BE2C (cell line): ENCODE measurements at regions not wholly inside any gene's neighbourhood (a gene's known extent, or its start where the extent isn't known, plus 50 kb on each side); places are given as distances from the start of the nearest gene placed in this dataset.

ENCODE experiments used
- DNase-seq: peaks from one replicate; pipeline ENCODE4 v3.0.0-alpha.2; 2020
- H3K27me3 ChIP-seq: fragments of 250-450 bp; sonication (Bioruptor Pico); 2 replicates; pipeline ENCODE4 v1.5.1; 2020; ENCODE audit warnings: mild to moderate bottlenecking
- H3K36me3 ChIP-seq: fragments of 250-450 bp; sonication (Bioruptor Pico); 2 replicates; pipeline ENCODE4 v1.5.1; 2020; ENCODE audit warnings: mild to moderate bottlenecking
- H3K4me1 ChIP-seq: fragments of 250-450 bp; sonication (Bioruptor Pico); 2 replicates; pipeline ENCODE4 v1.5.1; 2020
- H3K4me3 ChIP-seq: 2 replicates; pipeline ENCODE4 v1.5.1; 2011; ENCODE audit warnings: low read depth, low read length
- H3K9me3 ChIP-seq: fragments of 250-450 bp; sonication (Bioruptor Pico); 2 replicates; pipeline ENCODE4 v1.5.1; 2020
- TF ChIP-seq, protein P1 (sequence below): IDR thresholded peaks from 2 replicates; pipeline ENCODE4 v1.5.1; 2012; ENCODE audit warnings: mild to moderate bottlenecking, low read depth, low read length

DNA sequence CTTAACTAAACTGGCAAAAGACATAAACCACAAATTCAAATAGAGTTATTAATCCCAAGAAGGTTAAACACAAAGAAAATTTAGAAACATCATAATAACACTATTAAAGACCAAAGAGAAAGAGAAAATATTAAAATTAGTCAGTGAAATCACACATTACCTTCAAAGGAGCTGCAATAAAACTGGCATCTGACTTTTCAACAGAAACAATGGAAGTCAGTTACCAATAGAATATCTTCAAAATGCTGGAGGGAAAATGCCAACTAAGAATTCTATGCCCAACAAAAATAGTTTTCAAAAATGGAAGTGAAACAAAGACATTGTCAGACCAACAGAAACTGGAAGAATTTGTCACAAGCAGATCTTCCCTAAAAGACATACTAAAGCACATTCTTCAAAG, 68.7 kb upstream of the RNF7 start:
- H3K9me3 ChIP-seq: no peaks in the 10 kb centered on the region; the same call in 1 of the 2 replicates
- H3K36me3 ChIP-seq: no peaks in the 10 kb centered on the region
- H3K4me1 ChIP-seq: no peaks in the 10 kb centered on the region
- no peak for DNase-seq
- TF ChIP-seq, protein P1, sequence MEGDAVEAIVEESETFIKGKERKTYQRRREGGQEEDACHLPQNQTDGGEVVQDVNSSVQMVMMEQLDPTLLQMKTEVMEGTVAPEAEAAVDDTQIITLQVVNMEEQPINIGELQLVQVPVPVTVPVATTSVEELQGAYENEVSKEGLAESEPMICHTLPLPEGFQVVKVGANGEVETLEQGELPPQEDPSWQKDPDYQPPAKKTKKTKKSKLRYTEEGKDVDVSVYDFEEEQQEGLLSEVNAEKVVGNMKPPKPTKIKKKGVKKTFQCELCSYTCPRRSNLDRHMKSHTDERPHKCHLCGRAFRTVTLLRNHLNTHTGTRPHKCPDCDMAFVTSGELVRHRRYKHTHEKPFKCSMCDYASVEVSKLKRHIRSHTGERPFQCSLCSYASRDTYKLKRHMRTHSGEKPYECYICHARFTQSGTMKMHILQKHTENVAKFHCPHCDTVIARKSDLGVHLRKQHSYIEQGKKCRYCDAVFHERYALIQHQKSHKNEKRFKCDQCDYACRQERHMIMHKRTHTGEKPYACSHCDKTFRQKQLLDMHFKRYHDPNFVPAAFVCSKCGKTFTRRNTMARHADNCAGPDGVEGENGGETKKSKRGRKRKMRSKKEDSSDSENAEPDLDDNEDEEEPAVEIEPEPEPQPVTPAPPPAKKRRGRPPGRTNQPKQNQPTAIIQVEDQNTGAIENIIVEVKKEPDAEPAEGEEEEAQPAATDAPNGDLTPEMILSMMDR: no peak
- no peak overlapping the region for H3K4me3 ChIP-seq
- no peaks in the 10 kb centered on the region for H3K27me3 ChIP-seq

DNA sequence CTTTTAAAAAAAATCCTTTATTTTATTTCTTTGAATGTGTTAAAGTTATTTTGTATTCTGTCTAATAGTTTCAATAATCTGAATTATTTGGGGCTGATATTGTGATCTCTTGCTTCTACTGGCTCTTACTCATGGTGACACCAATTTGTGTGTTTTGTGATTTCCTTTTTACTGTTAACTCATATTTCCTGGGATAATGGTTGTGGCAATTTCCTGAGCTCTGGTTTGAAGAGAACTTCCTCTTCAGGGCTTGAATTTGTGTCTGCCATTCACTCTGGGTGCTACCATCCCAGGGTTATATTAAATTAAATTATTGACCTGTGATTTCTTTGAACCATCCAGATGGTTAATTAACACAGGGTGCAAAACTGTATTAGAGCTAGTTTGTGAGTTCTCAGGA, 60.4 kb upstream of the RNF7 start:
- H3K4me1 ChIP-seq: no peaks in the 10 kb centered on the region; the same call in 1 of the 2 replicates
- H3K9me3 ChIP-seq: no peaks in the 10 kb centered on the region
- TF ChIP-seq, protein P1: no peak
- DNase-seq: no peak
- H3K36me3 ChIP-seq: no peaks in the 10 kb centered on the region
- H3K27me3 ChIP-seq: no peaks in the 10 kb centered on the region
- H3K4me3 ChIP-seq: no peak overlapping the region

DNA sequence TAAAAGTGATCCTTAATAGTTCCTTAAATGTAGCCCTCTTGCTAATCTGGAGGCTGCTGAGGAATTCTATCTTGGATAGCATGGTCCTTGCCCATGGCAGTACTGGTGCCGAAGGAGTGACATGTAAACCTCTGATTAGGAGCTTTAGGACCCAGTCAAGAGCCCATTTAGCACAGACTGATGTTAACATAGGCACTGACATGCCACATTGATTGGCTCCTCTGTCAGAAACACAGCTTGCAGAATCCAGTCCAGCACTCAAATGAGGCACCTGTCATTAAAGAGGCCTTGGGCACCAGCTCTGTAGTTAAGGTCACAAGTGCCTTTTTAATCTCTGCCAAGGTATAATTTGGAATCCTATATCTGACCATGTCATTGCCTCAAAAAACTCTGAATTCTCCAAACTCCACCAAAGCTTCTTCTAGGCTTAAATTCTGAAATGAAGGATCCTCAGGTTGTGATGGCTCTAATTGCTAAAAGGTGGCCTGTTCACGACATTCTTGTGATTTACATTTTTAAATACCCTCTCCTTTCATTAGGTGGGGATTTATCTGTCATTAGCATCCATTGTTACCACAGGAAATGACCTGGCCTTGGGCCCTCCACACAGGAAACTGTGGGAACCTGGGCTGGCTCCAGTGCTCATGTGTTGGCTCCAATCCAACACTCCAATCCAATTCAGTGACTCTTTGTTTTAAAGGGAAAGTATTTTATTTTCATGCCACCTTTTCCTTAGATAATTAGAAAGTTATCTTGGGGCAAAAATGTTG, 57.3 kb upstream of the RNF7 start:
- no peak overlapping the region for H3K4me3 ChIP-seq
- H3K9me3 ChIP-seq: no peaks in the 10 kb centered on the region
- DNase-seq: peak; percentile 35
- H3K4me1 ChIP-seq: no peaks in the 10 kb centered on the region; the same call in 1 of the 2 replicates
- TF ChIP-seq, protein P1: no peak
- H3K36me3 ChIP-seq: no peaks in the 10 kb centered on the region
- H3K27me3 ChIP-seq: no peaks in the 10 kb centered on the region

DNA sequence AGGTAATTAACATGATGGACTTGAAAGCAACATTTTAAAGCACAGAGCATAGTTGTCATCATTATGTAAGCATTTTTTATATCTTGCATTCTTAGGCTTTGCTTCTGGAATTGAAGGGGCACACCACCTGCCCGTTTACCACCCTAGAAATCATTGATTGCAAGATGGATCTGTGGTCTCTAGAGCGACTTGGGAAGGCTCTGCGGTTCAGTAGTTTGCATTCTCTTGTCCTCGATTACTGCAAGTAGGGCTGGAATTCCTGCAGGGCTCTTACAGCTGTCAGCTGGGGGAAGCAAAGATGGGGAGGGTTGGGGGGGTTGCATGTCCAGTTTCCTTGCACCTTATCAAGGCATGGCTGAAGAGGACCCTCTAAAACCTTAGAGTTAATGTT, 56.7 kb upstream of the RNF7 start:
- no peaks in the 10 kb centered on the region for H3K9me3 ChIP-seq
- TF ChIP-seq, protein P1: no peak
- H3K36me3 ChIP-seq: no peaks in the 10 kb centered on the region
- no peaks in the 10 kb centered on the region; the same call in 1 of the 2 replicates for H3K4me1 ChIP-seq
- no peaks in the 10 kb centered on the region for H3K27me3 ChIP-seq
- no peak for DNase-seq
- no peak overlapping the region for H3K4me3 ChIP-seq

DNA sequence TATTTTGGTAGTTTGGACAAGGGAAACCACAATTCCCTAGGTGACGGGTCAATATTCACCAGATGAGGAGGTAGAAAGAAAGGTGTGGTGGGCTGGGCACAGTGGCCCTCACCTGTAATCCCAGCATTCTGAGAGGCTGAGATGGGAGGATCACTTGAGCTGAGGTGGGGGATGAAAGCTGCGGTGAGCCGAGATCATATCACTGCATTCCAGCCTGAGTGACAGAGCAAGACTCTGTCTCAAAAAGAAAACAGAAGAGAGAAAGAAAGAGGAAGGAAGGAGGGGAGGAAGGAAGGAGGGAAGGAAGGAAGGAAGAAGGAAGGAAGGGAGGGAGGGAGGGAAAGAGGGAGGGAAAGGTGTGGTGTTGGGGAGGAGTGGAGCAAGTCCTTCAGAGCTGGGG, 56.1 kb upstream of the RNF7 start:
- no peak for DNase-seq
- H3K9me3 ChIP-seq: no peaks in the 10 kb centered on the region
- TF ChIP-seq, protein P1: no peak
- H3K4me1 ChIP-seq: no peaks in the 10 kb centered on the region; the same call in 1 of the 2 replicates
- no peaks in the 10 kb centered on the region for H3K36me3 ChIP-seq
- H3K27me3 ChIP-seq: no peaks in the 10 kb centered on the region
- no peak overlapping the region for H3K4me3 ChIP-seq

DNA sequence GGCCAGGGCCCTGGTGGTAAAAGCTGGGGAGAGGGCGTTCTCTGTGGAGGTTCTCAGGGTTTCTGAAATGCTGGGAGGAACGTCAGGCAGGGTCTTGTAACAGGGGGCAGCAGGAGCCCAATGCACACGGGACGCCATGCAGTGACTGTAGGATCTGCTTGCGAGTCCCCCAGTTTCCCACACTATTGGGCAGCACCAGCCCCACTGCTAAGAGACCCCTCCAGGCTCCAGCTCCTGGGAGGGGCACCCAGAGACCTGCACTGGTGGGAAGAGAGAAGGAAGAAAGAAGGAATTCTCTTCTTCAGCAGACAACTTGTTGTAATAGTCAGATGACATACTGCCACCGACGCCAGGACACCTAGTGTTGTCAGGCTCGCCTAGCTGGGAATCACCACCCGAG, 55.2 kb upstream of the RNF7 start:
- H3K4me3 ChIP-seq: no peak overlapping the region
- no peak for DNase-seq
- no peaks in the 10 kb centered on the region for H3K36me3 ChIP-seq
- no peaks in the 10 kb centered on the region for H3K9me3 ChIP-seq
- TF ChIP-seq, protein P1: no peak
- H3K27me3 ChIP-seq: no peaks in the 10 kb centered on the region
- no peaks in the 10 kb centered on the region; the same call in 1 of the 2 replicates for H3K4me1 ChIP-seq
